HG03378 (cell line): ENCODE measurements at regions not wholly inside any gene's neighbourhood (a gene's known extent, or its start where the extent isn't known, plus 50 kb on each side); places are given as distances from the start of the nearest gene placed in this dataset.
"Not testable (repeated sequence)": the region's sequence is repeated elsewhere in the genome, so short reads cannot be mapped to it uniquely, and the experiment has no call there.

Experiments
- ATAC-seq: cut with Tn5 transposase; IDR thresholded peaks from one replicate; pipeline ENCODE4 v1.9.1; 2021; ENCODE audit warnings: mild to moderate bottlenecking, moderate library complexity; ENCODE audit not compliant: unreplicated experiment

DNA sequence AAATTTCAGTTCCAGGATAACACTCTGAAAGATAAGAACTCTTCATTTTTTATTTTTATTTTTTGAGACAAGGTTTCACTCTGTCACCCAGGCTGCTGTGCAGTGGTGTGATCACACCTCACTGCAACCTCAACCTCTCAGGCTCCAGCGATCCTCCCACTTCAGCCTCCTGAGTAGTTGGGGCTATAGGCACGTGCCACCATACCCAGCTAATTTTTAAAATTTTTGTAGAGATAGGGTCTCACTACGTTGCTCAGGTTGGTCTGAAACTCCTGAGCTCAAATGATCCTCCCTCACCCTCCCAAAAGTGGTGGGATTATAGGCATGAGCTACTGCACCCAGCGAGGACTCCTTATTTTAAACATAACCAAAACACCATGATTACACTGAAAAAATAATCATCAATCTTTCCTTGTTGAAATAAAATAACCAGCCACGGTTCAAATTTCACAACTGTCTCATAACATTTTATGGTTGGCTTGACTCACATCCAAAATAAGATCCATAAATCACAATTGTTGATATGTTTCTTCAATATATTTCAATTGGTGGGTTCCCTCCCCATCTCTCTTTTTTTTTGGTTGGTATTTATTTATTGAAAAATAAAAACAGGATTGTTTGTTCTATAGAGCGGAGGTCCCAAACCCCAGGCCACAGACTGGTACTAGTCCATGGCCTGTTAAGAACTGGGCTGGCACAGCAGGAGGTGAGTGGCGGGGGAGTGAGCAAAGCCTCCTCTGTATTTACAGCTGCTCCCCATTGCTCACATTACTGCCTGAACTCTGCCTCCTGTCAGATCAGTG, 60.1 kb upstream of the FAM171A1 start:
- no peak for ATAC-seq

DNA sequence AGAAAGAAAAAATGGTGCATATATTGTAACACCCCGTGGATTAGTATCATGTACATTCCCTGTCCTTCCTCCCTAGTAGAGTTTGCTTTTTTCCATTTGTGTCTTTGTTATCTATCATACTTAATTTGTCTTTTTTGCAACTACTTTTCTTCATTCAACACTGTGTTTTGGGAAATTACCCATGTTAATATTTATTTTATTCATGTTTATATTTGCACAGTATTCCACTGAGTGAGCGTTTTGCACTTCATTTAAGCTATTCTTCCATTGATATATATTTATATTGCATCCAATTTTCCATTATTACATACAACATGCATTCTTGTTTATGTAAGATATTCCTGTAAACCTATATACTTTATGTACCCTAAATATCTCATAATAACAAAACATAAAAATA, 57.6 kb upstream of the FAM171A1 start:
- no peak for ATAC-seq

DNA sequence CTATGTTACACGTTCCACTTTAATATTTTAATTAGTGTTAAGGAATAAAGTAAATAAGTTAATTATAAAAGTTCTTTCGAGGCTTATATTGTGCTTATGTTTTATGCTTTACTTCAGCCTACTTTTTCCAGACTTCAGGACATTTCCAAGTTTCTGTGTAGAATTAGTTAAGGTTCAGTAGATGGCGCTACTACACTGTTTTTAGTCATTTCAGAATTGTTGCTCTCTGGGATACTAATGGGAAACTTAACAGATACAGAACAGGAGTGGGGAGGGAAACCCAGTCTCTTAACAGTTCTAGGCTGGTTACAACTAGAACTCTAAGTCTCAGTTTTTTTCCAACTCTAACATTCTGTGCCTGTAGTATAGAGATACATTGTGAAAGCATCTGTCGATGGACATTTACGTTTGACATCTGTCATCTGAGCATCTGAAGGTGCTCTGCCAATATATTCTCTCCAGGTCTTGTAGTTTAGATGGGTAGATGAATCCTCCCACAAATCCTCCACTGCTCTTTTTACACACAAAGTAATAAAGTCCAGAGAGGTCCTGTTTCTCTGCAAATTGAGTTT, 56.8 kb upstream of the FAM171A1 start:
- ATAC-seq = no peak

DNA sequence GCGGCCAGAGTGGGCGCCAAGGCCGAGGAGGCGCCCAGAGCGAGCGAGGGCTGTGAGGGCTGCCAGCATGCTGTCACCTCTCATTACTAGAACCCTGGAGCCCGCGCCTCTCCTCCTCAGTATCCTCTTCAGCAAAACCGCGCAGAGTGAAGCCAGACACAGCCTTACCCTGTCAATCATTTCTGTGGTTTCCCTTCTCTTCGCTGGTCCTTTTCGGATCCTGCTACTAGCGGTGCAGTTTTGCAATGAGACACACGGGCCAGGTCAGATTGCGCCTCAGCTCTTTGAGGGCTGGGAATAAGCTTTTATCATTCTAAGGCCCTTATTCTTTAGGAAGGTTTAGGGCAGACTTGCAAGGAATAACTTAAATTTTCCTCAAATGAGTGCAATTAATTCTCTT, 55.5 kb upstream of the FAM171A1 start:
- ATAC-seq = no peak

DNA sequence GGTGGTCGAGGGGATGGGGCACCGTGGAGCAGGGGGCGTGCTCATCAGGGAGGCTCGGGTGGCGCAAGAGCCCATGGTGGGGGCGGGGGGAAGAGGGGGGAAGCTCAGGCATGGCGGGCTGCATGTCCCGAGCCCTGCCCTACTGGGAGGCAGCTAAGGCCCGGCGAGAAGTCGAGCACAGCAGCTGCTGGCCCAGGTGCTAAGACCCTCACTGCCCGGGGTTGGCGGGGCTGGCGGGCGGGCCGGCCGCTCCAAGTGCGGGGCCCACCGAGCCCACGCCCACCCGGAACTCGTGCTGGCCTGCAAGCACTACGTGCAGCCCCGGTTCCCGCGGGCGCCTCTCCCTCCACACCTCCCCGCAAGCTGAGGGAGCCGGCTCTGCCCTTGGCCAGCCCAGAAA, 55.0 kb upstream of the FAM171A1 start:
- ATAC-seq = no peak

DNA sequence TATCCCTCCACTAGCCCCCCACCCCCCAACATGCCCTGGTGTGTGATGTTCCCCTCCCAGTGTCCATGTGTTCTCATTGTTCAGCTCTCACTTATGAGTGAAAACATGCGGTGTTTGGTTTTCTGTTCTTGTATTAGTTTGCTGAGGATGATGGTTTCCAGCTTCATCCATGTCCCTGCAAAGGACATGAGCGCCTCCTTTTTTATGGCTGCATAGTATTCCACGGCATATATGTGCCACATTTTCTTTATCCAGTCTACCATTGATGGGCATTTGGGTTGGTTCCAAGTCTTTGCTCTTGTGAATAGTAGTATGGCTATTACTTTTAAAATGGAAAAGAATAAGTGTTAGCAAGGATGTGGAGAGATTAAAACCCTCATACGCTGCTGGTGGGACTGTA, 50.8 kb upstream of the FAM171A1 start:
- not testable (repeated sequence) for ATAC-seq
